Left forelimb (tissue), 1 donor: ENCODE measurements at regions not wholly inside any gene's neighbourhood (a gene's known extent, or its start where the extent isn't known, plus 50 kb on each side); places are given as distances from the start of the nearest gene placed in this dataset.

Experiments
- DNase-seq: peaks from one replicate; pipeline ENCODE4 v3.0.0-alpha.2; 2018; ENCODE audit warnings: low spot score

DNA sequence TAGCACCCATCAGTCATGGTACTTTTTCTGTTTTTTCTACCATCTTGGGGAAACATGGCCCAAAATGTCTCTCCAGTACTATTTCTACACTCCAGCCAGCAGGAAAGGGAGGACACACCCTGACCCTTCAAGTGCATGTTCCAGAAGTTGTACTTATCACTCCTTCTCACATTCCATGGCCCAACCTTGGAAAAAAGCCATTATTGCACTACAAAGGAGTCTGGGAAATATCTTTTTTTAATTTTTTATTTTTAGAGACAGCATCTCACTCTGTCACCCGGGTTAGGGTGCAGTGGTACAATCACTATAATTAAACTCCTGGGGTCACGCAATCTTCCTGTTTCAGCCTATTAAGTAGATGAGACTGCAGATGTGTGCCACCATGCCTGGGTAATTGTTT lies 100.0 kb upstream of the PPP2R3A start:
- DNase-seq = no peak

DNA sequence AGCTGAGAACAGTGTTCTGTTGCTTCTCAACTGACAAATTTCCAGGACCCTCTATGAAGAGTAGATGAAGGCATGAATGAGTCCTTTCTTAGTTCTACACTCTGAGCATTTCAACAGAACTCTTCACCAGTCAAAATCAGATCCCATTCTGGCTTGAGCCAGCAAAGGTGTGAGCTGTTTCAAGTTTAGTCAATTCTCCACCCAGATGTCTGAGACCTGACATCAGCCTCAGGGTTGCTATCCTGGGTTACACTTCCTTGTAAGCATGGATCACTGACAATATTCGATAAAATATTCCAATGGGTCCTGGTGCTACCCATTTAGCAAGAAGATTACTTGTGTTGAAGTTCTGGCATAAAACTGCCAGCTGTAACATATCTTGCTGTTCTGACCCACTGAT lies 97.6 kb upstream of the PPP2R3A start:
- DNase-seq = no peak

DNA sequence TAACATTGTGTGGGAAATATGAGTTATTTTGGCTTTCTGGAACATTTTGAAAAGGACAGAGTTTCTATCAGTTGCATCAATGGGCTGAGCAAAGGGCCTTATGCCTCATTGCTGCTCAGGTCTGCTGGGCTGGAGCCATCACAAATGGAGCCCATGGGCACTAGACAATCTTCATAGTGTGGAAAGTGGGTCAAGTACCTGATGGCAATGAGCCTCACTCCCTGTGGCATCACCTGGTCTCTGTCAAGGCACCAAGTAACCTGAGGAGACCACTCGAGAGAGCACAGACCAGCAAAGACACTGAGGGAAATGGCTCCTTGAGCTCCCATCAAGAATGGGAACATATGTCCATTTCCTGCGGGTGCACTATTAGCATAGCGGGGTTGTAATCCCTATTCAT lies 96.7 kb upstream of the PPP2R3A start:
- no peak for DNase-seq

DNA sequence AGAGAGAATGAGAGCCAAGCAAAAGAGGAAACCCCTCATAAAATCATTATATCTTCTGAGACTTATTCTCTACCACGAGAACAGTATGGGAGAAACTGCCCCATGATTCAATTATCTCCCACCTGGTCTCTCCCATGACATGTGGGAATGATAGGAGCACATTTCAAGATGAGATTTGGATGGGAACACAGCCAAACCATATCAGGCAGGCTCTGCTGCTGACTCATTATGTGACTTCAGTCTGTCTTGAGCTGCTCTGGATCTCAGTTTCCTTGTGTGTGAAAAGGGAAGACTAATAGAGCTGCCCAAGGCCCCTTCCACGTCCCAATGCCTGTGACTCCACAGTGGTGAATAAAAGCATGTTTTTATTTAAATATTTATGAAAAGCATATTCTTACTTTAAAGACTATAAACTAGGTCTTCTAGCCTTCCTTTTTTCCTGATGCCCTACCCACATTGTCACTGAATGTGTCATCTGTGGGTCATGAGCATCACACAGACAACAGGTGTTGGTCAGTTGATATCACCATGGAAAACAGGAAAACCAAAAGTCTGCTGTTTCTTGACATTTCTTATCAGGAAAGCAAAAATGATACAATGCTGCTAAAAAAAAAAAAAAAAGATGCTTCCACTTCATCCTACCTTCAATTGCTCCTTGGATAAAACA lies 96.0 kb upstream of the PPP2R3A start:
- no peak for DNase-seq

DNA sequence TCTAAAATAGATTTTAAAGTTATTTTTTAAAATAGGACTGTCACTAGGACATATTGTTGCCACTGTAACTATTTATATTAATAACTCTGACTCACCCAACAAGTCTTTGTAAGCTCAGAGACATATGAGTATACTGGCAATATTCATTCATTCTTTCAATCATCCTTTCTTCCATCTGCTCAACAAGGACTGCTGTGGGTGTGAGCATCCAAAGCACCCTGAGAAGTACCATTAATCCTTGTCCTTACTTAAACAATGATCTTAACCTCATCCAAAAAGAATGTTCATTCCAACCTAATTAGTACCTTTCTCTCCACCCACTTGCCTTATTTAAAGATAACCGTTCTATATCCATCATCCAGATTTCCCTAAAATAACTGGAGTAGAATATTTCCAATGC lies 94.2 kb upstream of the PPP2R3A start:
- DNase-seq = no peak

DNA sequence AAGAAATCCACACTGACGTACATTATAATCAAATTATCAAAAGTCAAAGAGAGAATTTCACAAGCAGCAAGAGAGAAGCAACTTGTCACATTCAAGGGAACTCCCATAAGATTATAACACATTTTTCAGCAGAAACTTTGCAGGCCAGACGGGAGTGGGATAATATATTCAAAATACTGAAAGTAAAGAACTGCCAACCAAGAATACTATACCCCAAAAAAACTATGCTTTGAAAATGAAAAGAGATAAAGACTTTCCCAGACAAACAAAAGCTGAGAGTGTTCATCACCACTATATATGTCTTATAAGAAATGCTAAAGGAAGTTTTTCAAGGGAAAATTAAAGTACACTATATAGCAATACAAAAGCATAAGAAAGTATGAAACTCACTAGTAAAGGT lies 91.5 kb upstream of the PPP2R3A start:
- DNase-seq = no peak

DNA sequence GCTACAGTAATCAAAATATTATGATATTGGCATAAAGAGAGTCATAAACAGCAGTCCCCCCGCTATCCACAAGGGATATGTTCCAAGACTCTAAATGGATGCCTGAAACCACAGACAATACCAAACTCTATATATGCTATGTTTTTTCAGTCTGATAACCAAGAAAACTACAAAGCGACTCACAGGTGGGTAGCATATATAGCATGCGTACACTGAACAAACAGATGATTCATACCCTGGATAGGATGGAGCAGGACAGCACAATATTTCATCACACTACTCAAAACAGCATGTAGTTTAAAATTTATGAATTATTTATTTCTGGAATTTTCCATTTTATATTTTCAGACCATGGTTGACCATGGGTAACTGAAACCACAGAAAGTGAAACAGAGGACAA lies 87.0 kb upstream of the PPP2R3A start:
- DNase-seq = no peak

DNA sequence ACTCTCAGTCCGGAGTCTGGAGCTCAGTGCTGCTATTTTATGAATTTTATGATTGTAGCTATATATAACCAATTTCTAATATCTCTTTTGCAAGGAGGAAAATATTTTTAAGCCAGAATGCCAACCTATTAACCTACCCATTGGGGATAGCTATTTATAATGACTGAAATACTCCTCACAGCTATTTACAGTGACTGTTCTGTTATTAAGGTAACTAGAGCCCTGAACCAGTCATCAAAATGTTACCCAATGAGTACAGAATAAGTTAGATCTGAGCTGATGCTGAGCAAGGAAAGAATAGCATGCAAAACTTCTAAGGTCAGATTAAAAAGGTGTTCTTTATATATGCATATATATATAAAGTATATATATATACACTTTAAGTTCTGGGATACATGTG lies 79.6 kb upstream of the PPP2R3A start:
- no peak for DNase-seq

DNA sequence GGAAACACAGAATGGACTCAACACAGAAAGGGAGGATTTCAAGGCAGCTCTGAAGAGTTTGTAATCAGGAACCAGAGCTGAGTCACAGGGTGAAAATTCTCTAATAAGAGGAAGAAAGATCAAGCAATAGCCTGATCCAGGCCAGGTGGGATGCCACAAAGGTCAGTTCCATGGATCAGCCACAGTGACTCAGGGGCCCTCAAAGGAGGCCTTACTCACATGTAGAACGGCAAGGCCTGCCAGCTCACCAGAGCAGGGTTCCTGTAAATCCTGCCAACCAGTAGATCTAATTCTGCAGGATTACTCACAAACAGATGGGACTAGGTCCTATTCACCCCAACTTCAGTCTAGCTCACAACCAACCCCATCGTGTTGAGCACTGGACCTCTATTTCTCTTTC lies 78.3 kb upstream of the PPP2R3A start:
- no peak for DNase-seq

DNA sequence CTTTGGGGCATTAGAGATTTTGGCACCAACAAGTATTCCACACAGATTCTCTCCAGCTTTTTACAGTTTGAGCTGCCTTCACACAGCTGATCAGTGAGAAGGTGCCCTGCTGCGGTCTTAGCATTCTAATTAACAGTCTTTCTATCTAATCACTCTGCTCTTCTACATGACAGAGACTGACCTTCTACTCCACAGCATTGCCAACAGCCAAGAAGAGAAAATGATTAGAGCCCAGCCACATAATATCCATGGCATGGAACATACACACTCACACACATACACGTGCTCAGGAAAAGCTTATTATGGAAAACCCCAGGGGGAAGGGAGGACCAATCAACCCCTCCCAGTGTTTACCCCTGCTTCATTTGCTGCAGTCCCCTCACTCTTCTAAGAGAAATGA lies 76.1 kb upstream of the PPP2R3A start:
- DNase-seq = no peak

DNA sequence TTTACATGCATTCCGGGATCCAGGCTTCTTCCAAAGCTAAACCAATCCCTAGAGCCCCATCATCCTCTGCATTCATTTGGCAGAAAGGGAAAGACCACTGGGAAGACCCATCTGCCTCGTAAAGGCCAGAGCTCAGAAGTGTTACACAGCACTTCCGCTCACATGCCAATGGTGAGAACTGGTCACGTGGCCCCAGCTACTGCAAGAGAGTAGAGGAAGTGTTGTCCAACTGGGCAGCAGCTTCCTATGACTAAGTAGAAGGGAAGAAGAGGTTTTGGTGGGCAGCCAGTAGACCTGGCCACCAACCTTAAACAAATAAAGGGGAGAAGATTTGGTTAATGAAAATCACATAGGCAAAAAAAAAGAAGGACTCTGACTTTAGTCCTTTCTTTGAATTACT lies 74.4 kb upstream of the PPP2R3A start:
- no peak for DNase-seq

DNA sequence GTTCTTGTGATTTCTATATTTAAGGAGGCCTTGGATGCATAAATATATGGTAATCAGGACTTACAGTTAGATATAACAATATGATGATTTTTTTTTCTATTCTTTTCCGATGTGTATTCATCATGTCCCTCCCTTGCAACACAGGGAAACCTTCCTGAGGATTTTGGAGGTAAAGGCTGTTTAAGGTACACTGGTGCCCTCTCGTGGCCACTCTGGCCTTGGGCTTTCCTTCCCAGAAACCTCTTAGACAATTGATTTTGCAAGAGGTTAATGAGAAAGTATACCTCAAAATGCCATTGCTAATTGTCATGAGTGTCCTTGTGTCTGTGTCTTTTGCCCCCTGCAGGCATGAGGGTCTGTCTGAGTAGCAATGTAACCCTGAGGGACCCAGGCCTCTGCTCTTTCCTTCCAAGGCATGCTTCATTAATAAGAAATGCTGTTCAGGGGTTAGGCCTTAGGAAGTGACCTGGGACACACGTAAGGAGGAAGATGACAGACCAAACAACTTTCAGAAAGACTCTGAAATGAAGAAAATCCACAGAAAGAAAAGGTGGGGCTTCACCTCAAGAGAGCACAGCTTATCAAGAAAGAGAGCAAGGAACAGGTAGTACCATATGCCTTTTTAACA lies 70.3 kb upstream of the PPP2R3A start:
- DNase-seq = no peak

DNA sequence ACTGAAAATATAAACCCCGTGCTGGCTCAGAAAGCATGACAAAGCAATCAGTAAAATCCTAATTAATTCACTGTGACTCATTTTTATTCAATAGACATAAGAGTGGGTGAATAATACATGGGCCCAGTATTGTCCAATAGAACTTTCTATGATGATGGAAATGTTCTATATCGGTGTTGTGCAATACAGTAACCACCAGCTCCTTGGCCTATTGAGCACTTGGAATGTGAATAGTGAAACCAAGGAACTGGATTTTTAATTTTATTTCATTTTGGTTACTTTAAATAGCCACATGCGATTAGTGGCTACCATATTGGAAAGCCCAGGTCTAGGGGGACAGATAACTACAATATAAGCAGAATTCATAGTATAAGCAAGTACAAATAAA lies 69.8 kb upstream of the PPP2R3A start:
- DNase-seq = no peak

DNA sequence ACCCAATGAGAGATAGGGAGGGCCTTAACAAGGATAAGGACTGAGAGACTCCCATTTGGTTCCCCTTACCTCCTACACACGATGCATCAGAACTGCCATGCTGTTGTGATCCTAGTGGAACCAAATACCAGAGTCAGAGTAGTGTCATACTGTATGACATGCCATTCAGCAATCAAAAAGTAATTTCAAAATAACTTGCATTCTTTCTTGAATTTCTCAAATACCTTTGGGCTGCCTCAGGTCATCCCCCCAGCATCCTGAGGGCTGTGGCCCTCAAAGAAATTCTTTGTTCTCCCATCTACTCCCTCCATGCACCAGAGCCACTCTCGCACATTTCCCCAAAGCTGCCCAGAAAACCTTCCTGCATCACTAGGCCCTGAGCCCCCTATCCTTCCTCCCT lies 68.9 kb upstream of the PPP2R3A start:
- DNase-seq = no peak

DNA sequence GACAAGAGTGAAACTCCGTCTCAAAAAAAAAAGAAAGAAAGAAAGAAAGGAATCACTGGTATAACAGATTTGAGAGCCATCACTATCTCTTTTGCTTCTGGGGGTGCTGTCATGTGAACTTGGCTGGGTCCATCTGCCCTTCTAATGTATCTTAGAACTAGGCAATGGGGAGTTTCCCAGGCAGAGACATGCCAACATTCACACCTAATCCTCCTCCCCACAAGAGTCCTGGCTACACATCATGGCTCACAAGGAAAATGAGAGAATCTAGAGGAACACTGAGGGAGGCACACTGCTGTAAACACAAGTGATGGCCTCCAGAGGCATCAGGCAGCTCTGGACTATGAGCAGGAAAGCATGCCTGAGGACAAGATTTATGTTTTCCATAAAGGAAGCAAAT lies 67.8 kb upstream of the PPP2R3A start:
- DNase-seq = no peak

DNA sequence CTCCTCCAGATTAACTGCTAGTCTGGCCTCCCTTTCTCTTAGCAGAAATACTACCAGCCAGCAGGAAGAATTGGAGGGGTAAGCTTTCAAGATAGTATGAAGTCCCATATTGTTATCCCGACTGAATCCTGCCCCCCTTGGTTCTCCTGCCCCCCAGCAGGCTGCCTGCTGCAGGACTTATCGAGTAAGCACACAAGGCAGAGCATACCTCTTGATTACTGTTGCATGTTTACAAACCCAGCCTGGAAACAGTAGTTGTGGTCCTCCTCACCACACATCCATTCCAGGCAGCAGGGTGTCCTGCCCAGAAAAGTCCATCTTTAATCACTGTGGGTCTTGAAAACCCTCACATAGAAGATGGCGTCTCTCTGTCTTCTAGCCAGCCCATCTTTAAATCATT lies 66.8 kb upstream of the PPP2R3A start:
- DNase-seq = no peak

DNA sequence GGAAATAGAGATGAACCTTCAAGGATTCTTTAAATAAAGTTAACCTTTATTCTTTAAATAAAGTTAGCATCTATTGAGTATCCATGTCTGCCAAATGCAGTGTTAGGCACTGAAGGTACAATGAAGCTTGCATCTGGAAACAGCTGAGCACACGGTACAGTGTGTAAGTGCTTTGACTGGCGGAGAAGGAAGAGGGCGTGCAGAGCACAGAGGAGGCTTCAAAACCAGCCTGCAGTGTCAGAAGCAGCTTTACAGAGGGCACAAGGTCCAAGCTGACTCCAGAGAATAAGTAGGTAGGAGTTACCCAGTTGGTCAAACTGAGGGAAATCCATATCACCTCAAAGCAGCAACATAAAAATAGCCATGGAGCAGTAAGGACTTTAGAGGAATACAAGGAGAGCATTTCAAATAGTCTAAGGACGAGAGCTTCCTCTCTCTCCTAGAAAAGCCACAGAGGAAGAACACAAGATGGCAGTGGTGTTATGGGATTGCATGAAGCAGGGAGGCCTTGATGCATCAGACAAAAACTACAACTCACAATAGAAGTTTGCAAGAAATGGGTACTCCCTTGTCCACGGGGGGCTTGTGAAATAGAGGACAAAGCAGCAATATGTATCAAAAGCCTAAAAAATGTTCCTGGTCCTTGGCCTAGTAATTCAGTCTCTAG lies 60.3 kb upstream of the PPP2R3A start:
- no peak for DNase-seq

DNA sequence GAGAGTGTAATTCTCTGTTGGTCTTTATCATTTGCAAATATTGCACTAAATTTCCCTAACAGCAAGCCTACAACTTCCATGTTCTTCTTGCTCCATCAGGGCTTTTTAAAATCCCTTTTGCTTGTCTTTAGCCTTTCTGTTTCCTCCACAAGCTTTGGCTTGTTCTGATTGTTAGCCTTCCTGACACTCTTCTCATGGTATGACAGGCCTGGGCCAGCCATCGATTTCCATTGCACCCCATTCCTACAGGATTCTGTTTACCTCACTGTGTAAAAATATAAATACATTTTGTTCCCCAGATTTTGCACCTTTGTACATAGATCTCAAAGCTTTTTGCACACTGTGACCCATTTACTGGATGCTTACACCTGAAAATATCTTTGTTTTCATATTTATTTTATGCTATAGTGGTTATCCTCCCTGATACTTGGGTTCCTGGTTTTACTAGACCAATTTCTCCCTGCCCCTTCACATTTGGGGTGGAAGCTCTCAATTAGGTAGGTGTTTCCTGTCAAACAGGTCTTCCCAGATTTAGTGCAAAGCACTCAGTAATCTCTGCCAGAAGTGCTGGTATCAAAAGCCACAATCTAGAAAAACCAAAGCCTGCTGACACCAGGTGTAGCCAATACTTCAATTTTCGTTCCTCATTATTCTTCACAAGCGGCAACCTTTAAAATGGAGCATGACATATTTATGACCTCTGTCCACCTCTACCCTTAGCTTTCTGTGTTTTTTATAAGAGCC lies 57.9 kb upstream of the PPP2R3A start:
- DNase-seq = no peak

DNA sequence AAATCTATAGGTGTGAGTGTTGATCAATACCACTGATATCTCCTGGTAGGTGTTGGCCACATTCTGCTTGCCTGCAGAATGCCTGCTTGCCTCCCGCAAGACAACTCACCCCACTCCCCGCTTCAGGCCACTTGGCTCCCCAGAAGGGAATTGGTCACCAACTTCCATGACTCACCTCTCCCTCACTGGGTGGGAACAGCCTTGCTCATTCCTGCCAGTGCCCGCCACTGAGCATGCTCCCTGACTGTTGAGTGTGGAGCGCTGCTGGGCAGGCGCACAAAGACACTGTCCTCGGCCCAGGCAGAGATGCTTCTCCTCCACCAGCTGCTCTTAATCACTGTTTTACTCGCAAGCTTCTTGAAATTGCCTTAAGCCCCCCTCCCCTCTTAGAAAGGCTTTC lies 57.3 kb upstream of the PPP2R3A start:
- DNase-seq = no peak

DNA sequence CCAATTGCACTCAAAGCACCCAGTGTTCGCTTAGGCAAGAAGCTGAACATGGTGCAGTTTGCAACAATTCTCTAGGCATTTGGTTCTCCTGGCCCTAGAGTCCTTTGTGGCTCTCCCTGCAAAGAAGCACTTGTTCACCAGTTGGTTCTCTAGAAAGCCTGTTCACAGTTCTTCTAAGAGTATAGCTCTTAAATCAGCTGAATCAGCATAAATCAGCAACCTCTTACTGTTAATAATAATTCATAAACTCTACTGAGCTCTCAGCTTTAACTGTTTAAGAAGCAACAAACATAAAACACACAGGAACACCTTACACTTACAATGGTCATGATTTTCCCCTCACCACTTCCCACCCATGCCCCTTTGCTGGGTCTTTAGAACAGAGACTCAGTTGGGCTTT lies 56.8 kb upstream of the PPP2R3A start:
- DNase-seq = no peak

DNA sequence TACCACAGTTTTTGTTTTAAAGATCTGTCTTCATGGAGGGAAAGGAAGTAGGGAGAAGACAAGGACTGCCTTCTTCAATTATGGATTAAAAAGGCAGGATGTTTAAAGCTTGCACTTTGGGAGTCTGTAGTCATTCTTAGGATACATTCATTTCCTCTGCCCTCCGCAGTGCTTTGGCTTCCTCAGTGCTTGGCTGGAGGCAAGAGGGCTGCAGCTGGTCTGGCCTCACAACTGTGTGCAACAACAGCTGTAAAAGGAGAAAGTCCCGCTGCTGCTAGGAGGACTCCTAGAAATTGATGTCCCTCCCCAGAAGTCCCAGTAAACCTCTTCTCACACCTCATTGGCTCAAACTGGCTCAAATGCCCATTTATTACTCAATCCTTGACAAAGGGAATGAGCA lies 54.4 kb upstream of the PPP2R3A start:
- peak; percentile 66 for DNase-seq

DNA sequence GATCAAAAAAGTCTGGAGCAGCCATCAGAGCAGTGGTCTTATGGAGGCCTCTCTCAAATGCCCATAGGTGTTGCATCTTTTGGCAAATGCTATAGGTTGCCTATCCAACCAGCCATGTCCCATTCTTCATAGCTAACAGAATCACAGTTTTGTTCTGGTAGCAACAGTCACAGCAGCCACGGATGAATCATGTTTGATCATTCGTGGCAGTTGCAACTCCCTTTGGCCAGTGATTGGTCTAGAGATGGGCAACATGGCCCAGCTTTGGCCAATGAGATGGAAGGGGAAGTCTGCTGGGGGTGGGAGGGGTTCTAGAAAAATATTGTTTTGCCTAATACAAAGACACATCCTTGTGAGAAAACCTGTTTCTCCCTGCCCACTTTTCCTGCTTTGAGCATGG lies 50.3 kb upstream of the PPP2R3A start:
- no peak for DNase-seq
